GM18507 (cell line): ENCODE measurements at regions not wholly inside any gene's neighbourhood (a gene's known extent, or its start where the extent isn't known, plus 50 kb on each side); places are given as distances from the start of the nearest gene placed in this dataset.
"Not testable (repeated sequence)": the region's sequence is repeated elsewhere in the genome, so short reads cannot be mapped to it uniquely, and the experiment has no call there.

ENCODE experiments used
- DNase-seq: peaks from one replicate; pipeline ENCODE4 v3.0.0; 2011; ENCODE audit warnings: low read depth; ENCODE audit not compliant: insufficient read length; ENCODE audit errors: extremely low spot score
- FAIRE-seq: peaks from 2 replicates; lab custom pipeline; 2011; peaks lifted over from hg19 to GRCh38; lab: Jason Lieb, UNC

GRCh38 chr7:110417611-110418010, 673.3 kb upstream of the LRRN3 start:
- FAIRE-seq = no peak

DNA sequence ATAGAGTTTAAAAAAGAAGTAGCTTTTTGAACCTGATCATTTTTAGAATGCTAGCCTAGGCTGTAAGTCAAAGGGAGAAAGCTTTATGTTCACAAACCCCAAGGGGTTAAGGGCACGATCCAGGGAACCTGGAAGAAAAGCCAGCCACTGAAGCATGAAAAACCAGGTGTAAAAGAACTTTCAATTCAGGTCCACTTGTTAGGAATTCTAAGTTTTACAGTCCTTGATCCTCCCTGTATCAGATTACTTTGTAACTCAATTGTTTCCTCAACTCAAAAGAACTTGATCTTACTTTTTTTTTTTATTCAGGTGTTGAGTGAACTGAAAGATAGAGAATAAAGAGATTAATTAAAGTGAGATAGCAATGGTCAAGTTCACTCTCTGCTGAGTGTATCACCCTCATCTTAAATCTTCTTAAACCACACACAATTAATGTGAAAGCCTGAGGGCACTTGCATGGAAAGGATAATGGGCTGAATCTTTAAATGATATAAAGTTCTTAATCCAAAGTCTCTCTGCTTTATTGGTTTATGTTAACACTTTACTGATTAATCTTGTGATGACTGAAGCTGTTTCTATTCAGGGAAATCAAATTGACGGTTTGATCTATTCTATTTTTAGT, 672.2 kb upstream of the LRRN3 start:
- FAIRE-seq (no peak), DNase-seq (no peak)

More at GRCh38 chr7:110417611-110418010, 673.3 kb upstream of the LRRN3 start:
- no peak for DNase-seq

GRCh38 chr7:110420788-110421187, 670.1 kb upstream of the LRRN3 start:
- DNase-seq (no peak), FAIRE-seq (no peak)

DNA sequence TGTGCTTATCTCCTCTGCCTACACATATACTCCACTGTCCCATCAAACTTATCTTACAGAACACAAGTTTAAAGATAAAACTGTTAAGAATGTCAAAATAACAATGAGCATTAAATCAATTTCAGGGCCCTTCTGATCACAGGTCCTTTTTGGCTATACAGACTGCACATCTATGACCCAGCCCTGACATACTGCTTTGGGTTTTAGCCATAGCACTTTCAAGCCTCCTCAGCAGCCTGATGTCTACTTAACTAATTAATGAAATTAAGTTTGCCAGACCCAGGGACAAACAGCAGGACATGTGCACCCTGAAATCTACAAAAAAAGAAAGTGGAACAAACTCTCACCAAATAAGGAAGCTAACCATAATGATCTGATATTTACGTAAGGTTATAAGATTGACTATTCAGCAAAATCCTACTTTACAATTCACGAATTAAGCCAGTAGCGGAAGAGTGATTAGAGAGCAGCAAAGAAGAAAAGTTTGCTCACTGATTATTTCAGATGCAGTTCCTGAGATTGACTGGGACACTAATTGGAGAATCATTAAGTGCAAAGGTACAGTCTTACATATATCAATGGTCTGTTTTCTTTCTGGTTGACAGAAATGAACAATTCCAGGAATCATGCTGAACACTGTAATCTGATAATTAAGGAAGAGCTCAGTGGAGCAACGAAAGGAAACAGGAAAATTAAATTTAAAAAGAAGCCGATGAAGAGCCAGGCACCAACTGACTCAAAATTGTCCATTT, 669.3 kb upstream of the LRRN3 start:
- no peak for FAIRE-seq
- DNase-seq = no peak

GRCh38 chr7:110432061-110432553, 658.8 kb upstream of the LRRN3 start:
- DNase-seq (no peak), FAIRE-seq (no peak)

DNA sequence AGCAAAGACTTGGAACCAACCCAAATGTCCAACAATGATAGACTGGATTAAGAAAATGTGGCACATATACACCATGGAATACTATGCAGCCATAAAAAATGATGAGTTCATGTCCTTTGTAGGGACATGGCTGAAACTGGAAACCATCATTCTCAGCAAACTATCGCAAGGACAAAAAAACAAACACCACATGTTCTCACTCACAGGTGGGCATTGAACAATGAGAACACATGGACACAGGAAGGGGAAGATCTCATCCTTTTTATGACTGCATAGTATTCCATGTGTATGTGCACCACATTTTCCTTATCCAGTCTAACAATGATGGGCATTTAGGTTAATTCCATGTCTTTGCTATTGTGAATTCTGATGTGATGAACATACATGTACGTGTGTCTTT, 652.0 kb upstream of the LRRN3 start:
- DNase-seq, FAIRE-seq: not testable (repeated sequence)

GRCh38 chr7:110442381-110442837, 648.5 kb upstream of the LRRN3 start:
- no peak for DNase-seq
- peak; percentile 55 for FAIRE-seq

GRCh38 chr7:110446658-110447057, 644.3 kb upstream of the LRRN3 start:
- FAIRE-seq = no peak
- DNase-seq = no peak

DNA sequence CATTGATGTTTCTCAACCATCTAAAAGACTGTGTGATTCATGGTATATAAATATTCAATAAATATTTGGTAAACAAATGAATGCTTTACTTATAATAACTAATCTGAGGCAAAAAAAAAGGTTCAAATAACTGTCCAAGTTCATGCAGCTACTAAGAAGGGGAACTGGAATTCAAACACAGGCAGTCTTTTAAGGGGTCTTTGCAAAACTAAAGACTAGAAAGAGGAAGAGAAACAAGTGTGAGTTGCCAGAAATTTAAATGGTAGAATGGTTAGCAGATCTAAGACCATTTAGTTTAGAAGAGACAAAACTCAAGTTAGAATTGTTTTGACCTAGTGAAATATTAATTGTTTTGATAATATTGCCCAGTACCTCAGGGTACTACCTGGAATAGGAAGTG, 642.0 kb upstream of the LRRN3 start:
- FAIRE-seq (no peak), DNase-seq (no peak)

GRCh38 chr7:110454713-110455112, 636.2 kb upstream of the LRRN3 start:
- no peak for DNase-seq
- no peak for FAIRE-seq

DNA sequence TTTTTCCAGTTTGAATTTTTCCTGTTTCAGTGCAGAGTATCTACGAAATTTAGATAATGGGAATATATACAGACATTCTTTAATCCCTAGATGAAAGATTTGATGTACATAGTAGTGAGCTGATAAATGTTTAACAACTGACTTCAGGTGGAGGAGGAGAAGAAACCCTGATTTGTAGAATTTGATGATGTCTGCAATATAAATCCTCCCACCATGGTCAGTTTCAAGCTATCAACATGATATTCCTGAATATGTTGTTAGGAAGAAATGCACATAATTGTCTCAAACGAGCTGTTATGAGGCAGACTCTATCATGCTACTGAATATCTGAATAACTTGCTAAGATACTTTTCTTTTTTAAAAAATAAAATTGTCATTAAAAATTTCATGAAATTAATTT, 629.3 kb upstream of the LRRN3 start:
- no peak for FAIRE-seq
- DNase-seq = no peak

GRCh38 chr7:110470420-110470819, 620.5 kb upstream of the LRRN3 start:
- no peak for DNase-seq
- FAIRE-seq = no peak

- not testable (repeated sequence) for FAIRE-seq, DNase-seq
Measured at GRCh38 chr7:110472419-110472818, 618.5 kb upstream of the LRRN3 start.

- FAIRE-seq (no peak), DNase-seq (no peak)
Measured at GRCh38 chr7:110480964-110481363, 610.0 kb upstream of the LRRN3 start.

DNA sequence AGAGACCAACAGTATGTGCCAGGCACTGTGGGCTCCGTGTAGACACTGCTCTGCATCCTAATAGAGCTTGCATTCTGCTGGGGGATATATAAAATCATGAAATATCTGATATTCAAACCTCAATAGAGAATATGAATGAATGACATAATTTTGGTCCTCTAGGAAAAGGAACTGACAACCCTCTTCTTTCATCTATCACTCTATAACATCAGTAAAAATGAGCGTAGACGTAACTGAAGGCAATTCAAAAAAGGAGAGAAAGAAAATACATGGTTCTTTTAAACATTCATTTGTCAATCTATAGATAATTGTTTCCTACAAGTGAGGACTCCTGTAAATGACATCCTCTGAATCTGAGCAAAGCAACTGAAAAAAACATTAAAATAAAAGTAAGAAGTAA, 607.4 kb upstream of the LRRN3 start:
- DNase-seq = no peak
- FAIRE-seq = no peak

DNA sequence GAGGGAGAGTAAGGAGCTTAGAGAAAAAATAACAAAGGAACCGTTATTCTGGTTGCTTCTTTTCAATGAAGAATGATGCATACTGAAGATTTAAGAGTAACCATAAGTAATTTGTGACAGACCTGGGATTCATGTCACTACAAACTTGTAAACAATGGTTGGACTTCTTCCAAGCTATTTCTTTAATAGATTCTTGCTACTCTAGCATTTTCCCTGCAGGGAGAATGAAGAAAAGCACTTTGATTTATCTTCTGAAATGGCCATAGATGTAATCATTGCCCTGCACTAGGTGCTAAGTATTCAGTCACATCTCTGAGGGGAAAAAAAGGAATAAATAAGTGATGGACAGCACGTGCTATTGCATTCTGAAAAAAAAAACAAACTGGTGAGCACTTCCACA, 606.6 kb upstream of the LRRN3 start:
- DNase-seq (no peak), FAIRE-seq (no peak)

- no peak for DNase-seq
- no peak for FAIRE-seq
Measured at GRCh38 chr7:110486549-110486948, 604.4 kb upstream of the LRRN3 start.

DNA sequence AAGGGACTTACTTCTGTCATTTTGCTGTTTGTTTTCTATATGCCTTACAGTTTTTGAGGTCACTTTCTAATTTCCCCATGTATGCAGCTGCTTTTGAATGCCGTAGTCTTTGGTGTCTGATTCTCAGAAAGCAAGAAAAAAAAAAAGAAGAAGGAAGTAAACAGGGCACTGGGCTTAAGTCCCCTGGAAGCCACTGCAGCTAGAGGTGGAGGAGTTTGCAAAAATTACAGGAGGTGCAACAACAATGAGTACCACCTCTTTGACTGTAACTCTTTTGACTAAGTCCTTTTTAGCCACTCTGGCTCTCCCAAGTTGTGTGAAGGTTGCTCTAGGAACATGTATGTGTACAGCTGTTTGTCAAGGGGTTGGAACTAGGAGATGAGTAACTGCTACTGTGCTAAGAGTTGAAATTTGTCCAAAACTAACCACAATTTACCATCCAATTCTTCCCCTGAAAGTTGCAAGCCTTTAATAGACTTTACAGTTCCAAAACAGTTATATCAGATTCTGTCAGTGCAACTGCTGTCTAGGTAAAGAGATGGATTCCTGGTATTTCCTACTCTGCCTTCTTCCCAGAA, 588.0 kb upstream of the LRRN3 start:
- no peak for FAIRE-seq
- no peak for DNase-seq

DNA sequence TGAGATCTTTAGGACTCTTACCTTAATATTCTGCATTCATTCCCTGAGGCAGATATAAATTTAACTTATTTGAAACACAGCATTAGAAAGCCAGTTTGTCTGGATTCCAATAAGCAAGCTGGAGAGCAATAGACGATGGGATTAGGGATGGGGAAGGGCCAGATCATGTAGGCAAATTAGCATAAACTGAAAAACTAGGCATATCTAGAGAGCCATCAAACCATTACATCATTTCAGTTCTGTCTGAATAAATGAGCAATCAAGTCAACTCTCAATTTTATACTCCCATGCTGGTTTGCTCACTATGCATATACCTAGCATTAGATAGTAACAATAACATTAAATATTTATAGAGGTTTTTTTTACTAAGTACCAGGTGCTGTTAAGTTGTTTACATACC, 583.6 kb upstream of the LRRN3 start:
- DNase-seq (no peak), FAIRE-seq (no peak)

DNA sequence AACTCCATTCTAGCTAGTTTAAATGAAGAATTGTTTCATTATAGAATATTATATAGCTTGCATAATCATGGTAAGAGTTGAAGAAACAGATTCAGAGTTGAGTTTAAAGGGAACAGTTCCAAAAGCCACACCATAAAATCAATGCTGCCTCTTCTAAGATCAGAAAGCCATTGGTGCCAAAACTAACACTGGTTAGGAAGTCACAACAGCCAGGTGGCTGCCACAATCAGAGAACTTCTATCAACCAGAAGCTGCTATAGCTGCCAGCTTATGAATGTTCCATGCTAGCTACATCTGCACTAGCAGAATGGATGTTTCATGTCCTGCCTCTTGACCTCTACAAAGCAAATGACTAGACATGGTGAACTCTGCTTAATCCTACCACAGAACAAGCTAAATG, 583.1 kb upstream of the LRRN3 start:
- DNase-seq (no peak), FAIRE-seq (no peak)
